ENCODE measurements at regions not wholly inside any gene's neighbourhood (a gene's known extent, or its start where the extent isn't known, plus 50 kb on each side); places are given as distances from the start of the nearest gene placed in this dataset.
"Not testable (repeated sequence)": the region's sequence is repeated elsewhere in the genome, so short reads cannot be mapped to it uniquely, and the experiment has no call there.

- H3K4me1 ChIP-seq (ENCODE audit: control insufficient read depth, extremely low read depth, insufficient read depth, low read length) = peaks cover 14% of the 10 kb centered on the region
- H3K4me3 ChIP-seq (ENCODE audit: control insufficient read depth in 2 of 3, extremely low read depth in 1 of 3, insufficient read depth in 2 of 3, low read depth in 1 of 3, low read length in 3 of 3) = no peak overlapping the region
- H3K79me2 ChIP-seq (ENCODE audit: control insufficient read depth, insufficient read depth, low read length) = no peaks in the 10 kb centered on the region
- dilution Hi-C loops (cut with MboI; ENCODE audit: extremely low pct_ligation_motif_present, low sequenced_read_pairs) = no loop called here
- no peak overlapping the region for H3K9ac ChIP-seq (ENCODE audit: control insufficient read depth, extremely low read depth, insufficient read depth, low read length)
- H3K4me2 ChIP-seq (ENCODE audit: control insufficient read depth, extremely low read depth, insufficient read depth, low read depth, low read length) = no peak overlapping the region
- no peaks in the 10 kb centered on the region for H4K20me1 ChIP-seq (ENCODE audit: control insufficient read depth, extremely low read depth, insufficient read depth, low read length)
- H3K27me3 ChIP-seq (ENCODE audit: control insufficient read depth, extremely low read depth, insufficient read depth, low read length) = no peaks in the 10 kb centered on the region
- no peaks in the 10 kb centered on the region for H3K9me3 ChIP-seq (ENCODE audit: control insufficient read depth, low read depth, low read length)
- H2AFZ ChIP-seq (ENCODE audit: control insufficient read depth, low read length) = no peak overlapping the region
- no peak for TF ChIP-seq CTCF (optimal IDR thresholded peaks at IDR 0.05 in 1 of 3, IDR thresholded peaks at IDR 0.05 in 1 of 3, conservative IDR thresholded peaks at IDR 0.05 in 1 of 3; ENCODE audit: extremely low read depth in 1 of 3, insufficient read depth in 2 of 3, low read length in 3 of 3)
- no peak for TF ChIP-seq EZH2 (IDR thresholded peaks at IDR 0.05; ENCODE audit: low read length)
- no peaks in the 10 kb centered on the region for H3K36me3 ChIP-seq (ENCODE audit: control insufficient read depth in 2 of 2, extremely low read depth in 1 of 2, insufficient read depth in 2 of 2, low read length in 2 of 2)
- DNase-seq (ENCODE audit: low read depth, low spot score) = no peak
- H3K9me1 ChIP-seq (ENCODE audit: control insufficient read depth, extremely low read depth, insufficient read depth, low read length) = no peaks in the 10 kb centered on the region
- FAIRE-seq = no peak
- no peak overlapping the region for H3K27ac ChIP-seq (ENCODE audit: control insufficient read depth, insufficient read depth, low read length)
Observed at GRCh38 chr2:42996528-42996927, 204.1 kb upstream of the HAAO start.

- no peak for TF ChIP-seq EZH2 (IDR thresholded peaks at IDR 0.05; ENCODE audit: low read length)
- TF ChIP-seq CTCF (optimal IDR thresholded peaks at IDR 0.05 in 1 of 3, IDR thresholded peaks at IDR 0.05 in 1 of 3, conservative IDR thresholded peaks at IDR 0.05 in 1 of 3; ENCODE audit: extremely low read depth in 1 of 3, insufficient read depth in 2 of 3, low read length in 3 of 3) = no peak
- H3K4me3 ChIP-seq (ENCODE audit: control insufficient read depth in 2 of 3, extremely low read depth in 1 of 3, insufficient read depth in 2 of 3, low read depth in 1 of 3, low read length in 3 of 3) = no peak overlapping the region
- dilution Hi-C loops (cut with MboI; ENCODE audit: extremely low pct_ligation_motif_present, low sequenced_read_pairs) = no loop called here
- H4K20me1 ChIP-seq (ENCODE audit: control insufficient read depth, extremely low read depth, insufficient read depth, low read length) = no peaks in the 10 kb centered on the region
- DNase-seq (ENCODE audit: low read depth, low spot score) (no peak), FAIRE-seq (no peak)
- H2AFZ ChIP-seq (ENCODE audit: control insufficient read depth, low read length) = no peak overlapping the region
- peaks cover 14% of the 10 kb centered on the region for H3K4me1 ChIP-seq (ENCODE audit: control insufficient read depth, extremely low read depth, insufficient read depth, low read length)
- no peaks in the 10 kb centered on the region for H3K36me3 ChIP-seq (ENCODE audit: control insufficient read depth in 2 of 2, extremely low read depth in 1 of 2, insufficient read depth in 2 of 2, low read length in 2 of 2)
- H3K27ac ChIP-seq (ENCODE audit: control insufficient read depth, insufficient read depth, low read length) = no peak overlapping the region
- H3K9me1 ChIP-seq (ENCODE audit: control insufficient read depth, extremely low read depth, insufficient read depth, low read length) = no peaks in the 10 kb centered on the region
- no peak overlapping the region for H3K4me2 ChIP-seq (ENCODE audit: control insufficient read depth, extremely low read depth, insufficient read depth, low read depth, low read length)
- H3K9ac ChIP-seq (ENCODE audit: control insufficient read depth, extremely low read depth, insufficient read depth, low read length) = no peak overlapping the region
- no peaks in the 10 kb centered on the region for H3K27me3 ChIP-seq (ENCODE audit: control insufficient read depth, extremely low read depth, insufficient read depth, low read length)
- H3K9me3 ChIP-seq (ENCODE audit: control insufficient read depth, low read depth, low read length) = no peaks in the 10 kb centered on the region
- H3K79me2 ChIP-seq (ENCODE audit: control insufficient read depth, insufficient read depth, low read length) = no peaks in the 10 kb centered on the region
Observed at GRCh38 chr2:42995752-42996422, 203.5 kb upstream of the HAAO start.

GRCh38 chr2:42989283-42990081 is 197.1 kb upstream of the HAAO start:
- H3K27me3 ChIP-seq (ENCODE audit: control insufficient read depth, extremely low read depth, insufficient read depth, low read length); dilution Hi-C loops (cut with MboI; ENCODE audit: extremely low pct_ligation_motif_present, low sequenced_read_pairs); H3K4me3 ChIP-seq (ENCODE audit: control insufficient read depth in 2 of 3, extremely low read depth in 1 of 3, insufficient read depth in 2 of 3, low read depth in 1 of 3, low read length in 3 of 3); H3K79me2 ChIP-seq (ENCODE audit: control insufficient read depth, insufficient read depth, low read length); FAIRE-seq; H3K36me3 ChIP-seq (ENCODE audit: control insufficient read depth in 2 of 2, extremely low read depth in 1 of 2, insufficient read depth in 2 of 2, low read length in 2 of 2); H3K27ac ChIP-seq (ENCODE audit: control insufficient read depth, insufficient read depth, low read length); H3K9me1 ChIP-seq (ENCODE audit: control insufficient read depth, extremely low read depth, insufficient read depth, low read length); DNase-seq (ENCODE audit: low read depth, low spot score); H3K4me2 ChIP-seq (ENCODE audit: control insufficient read depth, extremely low read depth, insufficient read depth, low read depth, low read length); H3K9ac ChIP-seq (ENCODE audit: control insufficient read depth, extremely low read depth, insufficient read depth, low read length); H3K9me3 ChIP-seq (ENCODE audit: control insufficient read depth, low read depth, low read length); H4K20me1 ChIP-seq (ENCODE audit: control insufficient read depth, extremely low read depth, insufficient read depth, low read length); H2AFZ ChIP-seq (ENCODE audit: control insufficient read depth, low read length): not testable (repeated sequence)
- peaks cover 13% of the 10 kb centered on the region for H3K4me1 ChIP-seq (ENCODE audit: control insufficient read depth, extremely low read depth, insufficient read depth, low read length)

Data from keratinocyte (primary cell).